Keratinocyte (primary cell): ENCODE measurements at regions not wholly inside any gene's neighbourhood (a gene's known extent, or its start where the extent isn't known, plus 50 kb on each side); places are given as distances from the start of the nearest gene placed in this dataset.

Experiments used
- DNase-seq: peaks from one replicate; pipeline ENCODE4 v3.0.0-alpha.2; 2011; ENCODE audit warnings: low read depth, missing footprints, low spot score
- FAIRE-seq: peaks from 2 replicates; lab custom pipeline; 2011; peaks lifted over from hg19 to GRCh38; lab: Jason Lieb, UNC
- H2AFZ ChIP-seq: 2 replicates; pipeline ENCODE4 v1.6.0; 2012; ENCODE audit warnings: low read length, control low read depth, inconsistent platforms; ENCODE audit not compliant: control insufficient read depth
- H3K27ac ChIP-seq: 2 replicates; pipeline ENCODE4 v1.5.1; 2011; ENCODE audit warnings: low read length; ENCODE audit not compliant: control insufficient read depth, insufficient read depth
- H3K27me3 ChIP-seq: 3 replicates; pipeline ENCODE4 v1.6.0; 2011; ENCODE audit warnings: low read length; ENCODE audit not compliant: control insufficient read depth, insufficient read depth; ENCODE audit errors: extremely low read depth
- H3K36me3 ChIP-seq, 2 experiments: 2 replicates in 1 of 2; 3 replicates in 1 of 2; pipeline ENCODE4 v1.5.1; 2011; ENCODE audit warnings: low read length in 2 of 2, mild to moderate bottlenecking in 1 of 2; ENCODE audit not compliant: control insufficient read depth in 2 of 2, insufficient read depth in 2 of 2; ENCODE audit errors: extremely low read depth in 1 of 2
- H3K4me1 ChIP-seq: 3 replicates; pipeline ENCODE4 v1.5.1; 2011; ENCODE audit warnings: low read length; ENCODE audit not compliant: control insufficient read depth, insufficient read depth; ENCODE audit errors: extremely low read depth
- H3K4me2 ChIP-seq: 3 replicates; pipeline ENCODE4 v1.6.0; 2011; ENCODE audit warnings: low read depth, low read length; ENCODE audit not compliant: control insufficient read depth, insufficient read depth; ENCODE audit errors: extremely low read depth
- H3K4me3 ChIP-seq, 3 experiments: fragments of 200-600 bp in 1 of 3; sonication (generic) in 1 of 3; 2 replicates in 2 of 3; 3 replicates in 1 of 3; pipeline ENCODE4 v1.5.1; 2011 to 2016; ENCODE audit warnings: low read length in 3 of 3, mild to moderate bottlenecking in 3 of 3, control low read depth in 2 of 3, inconsistent platforms in 1 of 3, low read depth in 1 of 3, mixed read lengths in 1 of 3, mixed run types in 1 of 3, moderate library complexity in 1 of 3; ENCODE audit not compliant: control insufficient read depth in 2 of 3, insufficient read depth in 2 of 3; ENCODE audit errors: extremely low read depth in 1 of 3
- H3K79me2 ChIP-seq: 2 replicates; pipeline ENCODE4 v1.6.0; 2012; ENCODE audit warnings: low read length; ENCODE audit not compliant: control insufficient read depth, insufficient read depth
- H3K9ac ChIP-seq: 3 replicates; pipeline ENCODE4 v1.6.0; 2011; ENCODE audit warnings: low read length; ENCODE audit not compliant: control insufficient read depth, insufficient read depth; ENCODE audit errors: extremely low read depth
- H3K9me1 ChIP-seq: 3 replicates; pipeline ENCODE4 v1.6.0; 2011; ENCODE audit warnings: low read length; ENCODE audit not compliant: control insufficient read depth, insufficient read depth; ENCODE audit errors: extremely low read depth
- H3K9me3 ChIP-seq: 2 replicates; pipeline ENCODE4 v1.5.1; 2012; ENCODE audit warnings: low read depth, low read length; ENCODE audit not compliant: control insufficient read depth
- H4K20me1 ChIP-seq: 3 replicates; pipeline ENCODE4 v1.6.0; 2011; ENCODE audit warnings: low read length; ENCODE audit not compliant: control insufficient read depth, insufficient read depth; ENCODE audit errors: extremely low read depth
- EZH2 ChIP-seq: IDR thresholded peaks from one replicate; pipeline ENCODE4 v1.6.1; 2012; ENCODE audit warnings: inconsistent platforms, mild to moderate bottlenecking, low read length, moderate library complexity
- dilution Hi-C: fragments of 300-500 bp; cut with MboI; formaldehyde crosslinking; loops from one replicate; pipeline ENCODE4 v1.7.0; 2020; ENCODE audit warnings: low sequenced_read_pairs; ENCODE audit not compliant: extremely low pct_ligation_motif_present
- TF ChIP-seq, protein P1 (sequence below), 3 experiments: IDR thresholded peaks in 1 of 3; conservative IDR thresholded peaks in 1 of 3; optimal IDR thresholded peaks in 1 of 3; 2 replicates in 2 of 3; 3 replicates in 1 of 3; pipeline versions ENCODE3 to v1.5.1; 2011; ENCODE audit warnings: low read length in 3 of 3, mild to moderate bottlenecking in 3 of 3, moderate library complexity in 2 of 3, control low read depth in 1 of 3, inconsistent platforms in 1 of 3; ENCODE audit not compliant: insufficient read depth in 2 of 3; ENCODE audit errors: extremely low read depth in 1 of 3

DNA sequence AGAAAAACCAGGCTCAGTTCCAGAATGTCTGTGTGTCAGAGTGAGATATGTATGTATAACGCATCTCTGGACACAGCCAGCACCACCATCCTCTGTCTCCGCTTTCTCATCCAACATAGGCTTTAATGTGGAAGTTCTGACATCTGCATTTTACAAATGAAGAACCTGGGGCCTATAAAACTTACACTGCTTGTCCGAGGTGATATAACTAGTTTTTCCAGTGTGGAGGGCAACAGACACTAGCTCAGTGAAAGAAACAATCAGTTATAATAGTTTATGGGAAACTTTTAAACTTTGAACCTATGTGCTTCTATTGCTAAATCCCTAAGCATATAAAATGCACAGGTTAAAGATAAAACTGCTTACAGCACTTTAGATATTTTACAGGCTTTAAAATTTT is 208.7 kb downstream of the CRPPA start:
- no peaks in the 10 kb centered on the region for H4K20me1 ChIP-seq
- no peaks in the 10 kb centered on the region for H3K9me1 ChIP-seq
- H3K9ac ChIP-seq, result no peak overlapping the region
- no peak overlapping the region for H3K4me3 ChIP-seq
- no peaks in the 10 kb centered on the region for H3K27me3 ChIP-seq
- H3K79me2 ChIP-seq, result no peaks in the 10 kb centered on the region
- no peaks in the 10 kb centered on the region for H3K4me1 ChIP-seq
- H3K36me3 ChIP-seq, result no peaks in the 10 kb centered on the region
- no peak for TF ChIP-seq EZH2
- TF ChIP-seq, protein P1, sequence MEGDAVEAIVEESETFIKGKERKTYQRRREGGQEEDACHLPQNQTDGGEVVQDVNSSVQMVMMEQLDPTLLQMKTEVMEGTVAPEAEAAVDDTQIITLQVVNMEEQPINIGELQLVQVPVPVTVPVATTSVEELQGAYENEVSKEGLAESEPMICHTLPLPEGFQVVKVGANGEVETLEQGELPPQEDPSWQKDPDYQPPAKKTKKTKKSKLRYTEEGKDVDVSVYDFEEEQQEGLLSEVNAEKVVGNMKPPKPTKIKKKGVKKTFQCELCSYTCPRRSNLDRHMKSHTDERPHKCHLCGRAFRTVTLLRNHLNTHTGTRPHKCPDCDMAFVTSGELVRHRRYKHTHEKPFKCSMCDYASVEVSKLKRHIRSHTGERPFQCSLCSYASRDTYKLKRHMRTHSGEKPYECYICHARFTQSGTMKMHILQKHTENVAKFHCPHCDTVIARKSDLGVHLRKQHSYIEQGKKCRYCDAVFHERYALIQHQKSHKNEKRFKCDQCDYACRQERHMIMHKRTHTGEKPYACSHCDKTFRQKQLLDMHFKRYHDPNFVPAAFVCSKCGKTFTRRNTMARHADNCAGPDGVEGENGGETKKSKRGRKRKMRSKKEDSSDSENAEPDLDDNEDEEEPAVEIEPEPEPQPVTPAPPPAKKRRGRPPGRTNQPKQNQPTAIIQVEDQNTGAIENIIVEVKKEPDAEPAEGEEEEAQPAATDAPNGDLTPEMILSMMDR (optimal IDR thresholded peaks at IDR 0.05 in 1 of 3, IDR thresholded peaks at IDR 0.05 in 1 of 3, conservative IDR thresholded peaks at IDR 0.05 in 1 of 3; ENCODE audit: extremely low read depth in 1 of 3, insufficient read depth in 2 of 3, low read length in 3 of 3), result no peak
- DNase-seq, result no peak
- H3K27ac ChIP-seq, result no peak overlapping the region
- H2AFZ ChIP-seq, result no peak overlapping the region
- H3K4me2 ChIP-seq, result no peak overlapping the region
- dilution Hi-C loops, result no loop called here
- no peak for FAIRE-seq
- H3K9me3 ChIP-seq, result no peaks in the 10 kb centered on the region

DNA sequence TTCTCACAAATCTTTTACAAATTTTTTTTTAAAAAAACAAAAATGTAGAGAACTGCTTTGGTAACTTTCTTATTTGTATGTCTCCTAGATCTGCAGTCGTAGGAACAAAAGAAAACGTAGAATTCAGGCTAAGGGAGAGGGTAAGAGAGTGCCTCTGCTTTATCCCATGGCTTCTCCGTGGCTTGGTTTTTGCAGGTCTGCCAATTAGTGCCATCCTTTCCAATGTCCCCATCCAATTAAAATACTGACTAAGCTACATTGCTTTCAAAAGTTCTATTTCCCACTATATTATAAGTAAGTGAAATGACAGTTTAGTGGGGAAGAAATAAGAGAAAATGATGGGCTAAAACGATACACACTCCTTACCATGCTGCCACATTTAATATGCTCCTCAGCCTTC is 209.3 kb downstream of the CRPPA start:
- Histone ChIP-seq H3K9ac (no peak overlapping the region), H3K79me2 (no peaks in the 10 kb centered on the region), H3K4me1 (no peaks in the 10 kb centered on the region), H3K4me3 (no peak overlapping the region), H3K27me3 (no peaks in the 10 kb centered on the region), H3K27ac (no peak overlapping the region), H4K20me1 (no peaks in the 10 kb centered on the region), H3K9me3 (no peaks in the 10 kb centered on the region), H3K4me2 (no peak overlapping the region), H2AFZ (no peak overlapping the region), H3K9me1 (no peaks in the 10 kb centered on the region), H3K36me3 (no peaks in the 10 kb centered on the region)
- TF ChIP-seq, protein P1 (optimal IDR thresholded peaks at IDR 0.05 in 1 of 3, IDR thresholded peaks at IDR 0.05 in 1 of 3, conservative IDR thresholded peaks at IDR 0.05 in 1 of 3; ENCODE audit: extremely low read depth in 1 of 3, insufficient read depth in 2 of 3, low read length in 3 of 3), result no peak
- TF ChIP-seq EZH2, result no peak
- DNase-seq (no peak), FAIRE-seq (no peak)
- dilution Hi-C loops, result no loop called here
